ENCODE measurements at regions not wholly inside any gene's neighbourhood (a gene's known extent, or its start where the extent isn't known, plus 50 kb on each side); places are given as distances from the start of the nearest gene placed in this dataset.
A peak's percentile ranks its signal among the peaks of the same experiment; 100 is the strongest.

- DNase-seq (ENCODE audit: low spot score) = no peak
These were observed 84.2 kb upstream of the MAPK4 start for GRCh38 chr18:50475538-50476193.

GRCh38 chr18:50492097-50492496 is 67.8 kb upstream of the MAPK4 start:
- no peak for DNase-seq (ENCODE audit: low spot score)

GRCh38 chr18:50494569-50494968 is 65.3 kb upstream of the MAPK4 start:
- DNase-seq (ENCODE audit: low spot score) = no peak

GRCh38 chr18:50506362-50506761 is 53.5 kb upstream of the MAPK4 start:
- DNase-seq (ENCODE audit: low spot score) = no peak

- DNase-seq (ENCODE audit: low spot score) = no peak
These were observed 52.7 kb upstream of the MAPK4 start for GRCh38 chr18:50507120-50507590.

- DNase-seq (ENCODE audit: low spot score) = no peak
These were observed 51.7 kb upstream of the MAPK4 start for GRCh38 chr18:50508228-50508627.

- peak; percentile 51 for DNase-seq (ENCODE audit: low spot score)
These were observed 50.9 kb upstream of the MAPK4 start for GRCh38 chr18:50509012-50509411.
